GM18511 (cell line): ENCODE measurements at regions not wholly inside any gene's neighbourhood (a gene's known extent, or its start where the extent isn't known, plus 50 kb on each side); places are given as distances from the start of the nearest gene placed in this dataset.

Experiments
- ATAC-seq: cut with Tn5 transposase; IDR thresholded peaks from one replicate; pipeline ENCODE4 v1.9.1; 2021; ENCODE audit warnings: mild to moderate bottlenecking, moderate library complexity; ENCODE audit not compliant: unreplicated experiment

- no peak for ATAC-seq
These were observed 257.4 kb downstream of the ENC1 start for GRCh38 chr5:74382987-74383593.

- ATAC-seq = no peak
These were observed 258.2 kb downstream of the ENC1 start for GRCh38 chr5:74382123-74382855.

GRCh38 chr5:74380193-74380592 is 260.3 kb downstream of the ENC1 start:
- ATAC-seq = no peak

GRCh38 chr5:74378464-74378863 is 262.1 kb downstream of the ENC1 start:
- no peak for ATAC-seq

DNA sequence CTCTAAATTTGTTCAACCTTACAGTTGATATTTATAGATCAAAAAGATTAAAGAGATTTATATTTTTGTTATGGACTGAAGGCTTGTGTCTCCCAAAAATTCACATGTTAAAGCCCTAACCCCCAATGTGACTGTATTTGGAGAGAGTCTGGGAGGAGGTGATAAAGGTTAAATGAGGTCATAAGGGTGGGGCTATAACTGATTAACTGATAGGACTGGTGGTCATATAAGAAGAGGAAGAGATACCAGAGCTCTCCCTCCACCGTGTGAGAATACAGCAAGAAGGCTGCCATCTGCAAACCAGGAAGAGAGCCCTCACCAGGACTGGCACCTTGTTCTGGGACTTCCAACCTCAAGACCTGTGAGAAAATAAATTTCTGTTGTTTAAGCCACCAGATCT is 264.3 kb downstream of the ENC1 start:
- no peak for ATAC-seq

DNA sequence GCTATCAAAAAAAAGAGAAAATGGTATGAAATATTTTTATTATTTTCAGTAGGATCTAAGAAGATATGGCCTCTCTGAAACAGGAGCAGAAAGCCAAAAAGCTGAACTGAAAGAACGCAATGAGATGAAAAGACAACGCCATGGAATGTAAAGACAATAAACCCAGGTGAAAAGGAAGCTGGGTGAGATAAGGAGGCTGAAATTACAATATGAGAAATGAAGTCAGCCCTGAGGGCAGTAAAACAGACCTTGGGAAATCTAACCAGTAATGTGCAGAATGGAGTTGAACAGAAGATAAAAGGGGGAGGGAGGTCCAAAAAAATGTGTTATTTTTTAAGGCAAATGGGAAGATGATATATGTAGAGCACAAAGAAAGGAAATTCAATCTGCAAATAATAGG is 265.3 kb downstream of the ENC1 start:
- no peak for ATAC-seq

- ATAC-seq = no peak
These were observed 265.9 kb downstream of the ENC1 start for GRCh38 chr5:74374656-74375055.

DNA sequence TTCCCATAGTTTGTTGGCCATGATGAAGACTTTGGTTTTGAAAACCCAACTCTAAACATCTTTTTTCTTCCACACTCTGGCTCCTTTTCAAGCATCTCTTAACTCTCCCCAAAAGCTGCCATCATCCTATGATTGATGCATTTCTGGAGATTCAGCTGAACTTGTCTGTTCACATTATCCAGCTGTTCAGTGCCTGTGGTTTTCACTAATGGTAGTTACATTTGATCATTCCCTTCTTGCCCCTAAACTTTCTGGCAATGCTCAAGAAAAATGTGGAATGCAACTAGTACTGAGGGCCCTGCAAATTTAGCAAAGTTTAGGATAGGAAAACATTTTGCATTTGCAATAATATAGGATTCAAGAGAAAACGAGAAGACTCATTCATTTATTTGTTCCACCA is 267.5 kb downstream of the ENC1 start:
- ATAC-seq = no peak

GRCh38 chr5:74372502-74373064 is 267.9 kb downstream of the ENC1 start:
- no peak for ATAC-seq

GRCh38 chr5:74372051-74372450 is 268.5 kb downstream of the ENC1 start:
- ATAC-seq = no peak

DNA sequence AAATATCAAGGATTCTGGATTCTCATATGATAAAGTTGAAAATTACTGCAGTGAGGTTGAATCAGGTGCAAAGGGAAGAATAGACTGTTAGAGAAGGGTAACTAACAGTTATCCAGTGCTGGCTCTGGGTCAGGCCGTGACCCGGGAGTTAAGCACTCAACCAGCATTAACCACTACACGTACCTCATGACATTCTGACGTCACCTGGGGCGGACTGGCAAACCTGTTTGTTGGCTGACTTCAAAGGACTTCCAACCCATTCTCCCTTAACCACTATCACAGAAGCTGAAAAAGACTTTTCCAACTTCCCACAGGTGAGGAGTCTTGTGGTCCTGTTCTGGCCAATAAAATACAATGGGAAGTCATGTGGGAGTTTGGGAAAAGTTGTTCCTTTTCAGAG is 268.9 kb downstream of the ENC1 start:
- ATAC-seq = no peak

- no peak for ATAC-seq
These were observed 270.4 kb downstream of the ENC1 start for GRCh38 chr5:74370168-74370567.

DNA sequence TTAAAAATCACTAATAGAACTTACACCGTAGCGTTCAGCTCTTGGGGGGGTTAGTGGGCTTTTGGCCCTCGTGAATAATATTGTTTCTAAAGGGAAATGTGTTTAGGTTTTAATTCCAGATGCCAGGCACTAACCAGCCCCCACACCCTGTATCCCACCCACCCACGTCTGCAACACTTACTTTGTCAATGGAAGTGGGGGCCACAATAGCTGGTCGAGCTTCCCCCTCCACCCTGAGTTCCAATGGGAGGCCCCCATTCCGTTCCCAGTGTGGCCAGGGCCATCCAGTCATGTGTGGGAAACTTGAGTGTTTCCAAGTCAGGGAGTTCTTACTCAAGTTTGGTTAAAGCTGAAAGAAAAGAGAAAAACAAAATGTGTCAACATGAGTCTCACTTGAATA is 271.4 kb downstream of the ENC1 start:
- no peak for ATAC-seq

GRCh38 chr5:74367934-74368333 is 272.6 kb downstream of the ENC1 start:
- no peak for ATAC-seq

DNA sequence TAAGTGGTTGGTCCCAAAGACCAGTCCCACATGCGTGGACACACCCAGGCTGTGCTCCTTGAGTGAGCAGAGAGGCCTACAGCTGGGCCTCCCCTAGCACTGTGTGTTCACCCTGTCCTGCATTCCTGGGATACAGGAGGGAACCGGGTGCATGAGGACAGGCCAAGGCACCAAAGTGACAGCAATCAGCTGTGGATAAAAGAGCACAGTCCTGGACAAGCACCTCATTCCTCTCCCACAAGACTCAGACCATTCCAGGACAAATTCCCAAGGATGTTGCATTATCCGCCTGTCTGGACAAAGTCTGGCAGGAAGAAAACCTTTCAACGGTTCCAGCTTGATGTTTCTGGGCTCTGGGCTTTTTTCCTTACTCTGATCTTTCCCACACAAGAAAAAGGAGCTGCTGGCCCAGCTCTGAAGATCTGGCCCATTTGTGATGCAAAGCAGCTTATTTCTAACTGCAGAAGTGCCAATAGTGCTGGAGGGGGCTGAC is 273.2 kb downstream of the ENC1 start:
- no peak for ATAC-seq

GRCh38 chr5:74365723-74366122 is 274.8 kb downstream of the ENC1 start:
- ATAC-seq = no peak

DNA sequence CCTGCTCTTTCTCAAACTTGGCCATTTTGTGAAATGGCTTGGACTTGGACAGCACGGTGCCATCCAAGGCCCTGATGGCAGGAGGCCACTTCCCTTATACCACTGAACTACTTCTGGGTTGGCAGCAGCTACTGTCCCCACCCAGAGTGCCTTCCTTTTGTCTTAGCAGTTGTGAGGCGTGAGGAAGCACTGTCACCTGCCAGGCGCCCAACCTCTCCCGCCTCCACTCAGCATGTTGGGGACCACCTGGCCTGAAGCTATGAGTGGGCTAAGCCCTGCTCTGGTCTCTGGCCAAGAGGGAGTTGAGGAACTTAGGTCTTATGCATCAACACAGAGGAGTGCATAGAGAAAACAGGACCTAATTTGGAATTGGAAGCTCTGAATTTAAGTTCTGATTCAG is 276.0 kb downstream of the ENC1 start:
- ATAC-seq = no peak

DNA sequence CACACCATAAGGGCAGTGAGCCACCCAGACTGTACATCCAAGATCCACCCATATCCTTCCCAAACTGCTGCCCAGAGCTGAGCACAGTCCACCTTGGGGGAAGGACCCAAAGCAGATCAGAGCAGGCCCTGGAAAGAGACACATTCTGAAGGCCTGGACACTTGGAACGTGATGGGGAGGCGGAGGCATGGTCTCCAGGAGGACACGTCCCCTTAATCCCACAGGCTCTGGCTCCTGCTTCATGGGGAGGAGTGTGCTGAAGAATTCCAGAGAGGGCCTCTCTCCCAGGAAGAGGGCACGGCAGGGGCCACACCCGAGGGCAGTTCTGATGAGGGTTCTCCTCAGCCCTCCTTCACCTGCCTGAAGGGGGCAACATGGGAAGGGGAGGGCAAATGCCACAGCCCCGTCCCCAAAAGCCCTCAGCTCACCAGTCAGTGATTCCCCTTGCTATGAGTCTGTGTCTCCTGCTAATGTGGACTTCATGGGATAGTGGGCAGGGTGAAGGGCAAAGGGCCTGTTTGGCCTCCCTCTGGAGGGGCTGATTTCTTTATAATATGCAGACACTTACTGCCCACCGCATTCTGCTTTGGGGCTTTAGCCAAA is 276.8 kb downstream of the ENC1 start:
- ATAC-seq = no peak

DNA sequence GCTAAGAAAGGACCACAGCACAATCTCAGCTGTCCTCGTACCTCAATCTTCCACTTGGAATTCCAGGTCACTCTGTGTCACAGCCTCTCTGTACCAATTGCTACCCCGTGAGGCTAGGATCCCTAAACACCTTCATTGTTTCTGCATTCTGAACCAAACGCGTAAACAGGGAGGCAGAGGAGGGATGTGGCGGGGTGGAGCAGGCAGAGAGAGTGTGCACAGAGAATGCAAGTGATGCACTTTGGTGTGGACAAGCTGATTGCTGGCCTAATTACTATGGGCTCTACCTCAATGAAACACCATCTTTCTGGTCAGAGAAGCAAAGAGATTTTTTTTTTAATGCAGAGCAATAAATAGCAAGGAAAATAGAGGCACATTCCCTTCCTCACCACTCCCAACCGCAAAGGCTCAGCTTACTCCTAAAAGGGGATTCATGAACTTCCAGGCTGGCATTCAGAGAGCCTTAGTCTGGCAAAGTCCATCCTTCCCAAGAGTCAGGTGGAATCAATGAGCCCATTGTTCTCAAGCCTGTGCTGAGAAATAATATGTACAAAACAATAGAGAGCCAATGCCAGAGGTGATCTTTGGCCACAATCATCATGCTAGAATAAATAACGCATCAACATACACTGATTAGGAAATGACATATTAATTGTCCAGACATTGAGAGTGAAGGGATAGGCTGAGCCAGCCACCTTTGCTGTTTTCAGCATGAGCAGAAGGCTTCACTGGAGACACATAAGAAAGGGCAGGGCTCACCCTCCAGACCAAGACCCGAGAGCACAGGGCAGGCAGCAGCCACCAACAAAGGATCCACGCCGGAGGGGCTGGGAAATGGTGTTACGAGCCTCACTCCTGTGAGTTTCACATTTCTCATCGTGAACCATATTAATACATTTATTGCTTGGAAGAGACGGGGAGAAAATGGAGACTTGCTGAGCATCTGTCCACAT is 278.8 kb downstream of the ENC1 start:
- no peak for ATAC-seq

GRCh38 chr5:74360535-74361210 is 279.9 kb downstream of the ENC1 start:
- ATAC-seq = no peak
